ENCODE measurements at regions not wholly inside any gene's neighbourhood (a gene's known extent, or its start where the extent isn't known, plus 50 kb on each side); places are given as distances from the start of the nearest gene placed in this dataset.

DNA sequence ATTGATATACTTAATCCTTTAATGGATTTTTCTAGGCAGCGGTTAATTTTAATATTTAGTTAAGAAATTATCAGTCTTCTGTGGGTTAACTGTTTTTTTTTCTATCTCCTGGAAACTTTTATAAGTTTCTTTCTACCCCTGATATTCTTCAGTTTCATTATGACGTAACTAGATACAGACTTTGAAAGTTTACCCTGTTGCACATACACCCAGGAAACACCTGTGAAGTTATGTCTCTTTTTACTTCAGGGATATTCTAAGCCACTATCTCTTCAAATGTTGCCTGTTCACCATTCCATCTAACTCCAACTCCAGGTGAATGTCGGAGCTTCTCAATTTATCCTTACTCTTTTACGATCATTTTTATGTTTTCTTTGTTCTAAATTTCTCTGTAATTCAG is 329.0 kb downstream of the ICE1 start:
- TF ChIP-seq EZH2phosphoT487 (IDR thresholded peaks at IDR 0.05; ENCODE audit: borderline replicate concordance, low read length), result no peak
- TF ChIP-seq, protein P1, sequence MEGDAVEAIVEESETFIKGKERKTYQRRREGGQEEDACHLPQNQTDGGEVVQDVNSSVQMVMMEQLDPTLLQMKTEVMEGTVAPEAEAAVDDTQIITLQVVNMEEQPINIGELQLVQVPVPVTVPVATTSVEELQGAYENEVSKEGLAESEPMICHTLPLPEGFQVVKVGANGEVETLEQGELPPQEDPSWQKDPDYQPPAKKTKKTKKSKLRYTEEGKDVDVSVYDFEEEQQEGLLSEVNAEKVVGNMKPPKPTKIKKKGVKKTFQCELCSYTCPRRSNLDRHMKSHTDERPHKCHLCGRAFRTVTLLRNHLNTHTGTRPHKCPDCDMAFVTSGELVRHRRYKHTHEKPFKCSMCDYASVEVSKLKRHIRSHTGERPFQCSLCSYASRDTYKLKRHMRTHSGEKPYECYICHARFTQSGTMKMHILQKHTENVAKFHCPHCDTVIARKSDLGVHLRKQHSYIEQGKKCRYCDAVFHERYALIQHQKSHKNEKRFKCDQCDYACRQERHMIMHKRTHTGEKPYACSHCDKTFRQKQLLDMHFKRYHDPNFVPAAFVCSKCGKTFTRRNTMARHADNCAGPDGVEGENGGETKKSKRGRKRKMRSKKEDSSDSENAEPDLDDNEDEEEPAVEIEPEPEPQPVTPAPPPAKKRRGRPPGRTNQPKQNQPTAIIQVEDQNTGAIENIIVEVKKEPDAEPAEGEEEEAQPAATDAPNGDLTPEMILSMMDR (IDR thresholded peaks at IDR 0.05; ENCODE audit: low read depth, low read length, poor library complexity, severe bottlenecking), result no peak

Data from DOHH2 (cell line).